Stimulated activated naive CD8-positive, alpha-beta T cell treated with anti-CD3 and anti-CD28 coated beads, Interleukin-15, Interleukin-2, amounts not matched to agents 100 U/mL and 50 U/mL, for 24 hours (primary cell): ENCODE measurements at regions not wholly inside any gene's neighbourhood (a gene's known extent, or its start where the extent isn't known, plus 50 kb on each side); places are given as distances from the start of the nearest gene placed in this dataset.

Experiments used
- ATAC-seq: fragments of 150-1000 bp; cut with Tn5 transposase; one replicate; pipeline ENCODE4 v1.10.0; 2021
- DNase-seq: peaks from one replicate; pipeline ENCODE4 v3.0.0; 2021

GRCh38 chr4:189279188-189279587, 661.5 kb upstream of the FRG1 start:
- DNase-seq, result no peak
- no peak for ATAC-seq

DNA sequence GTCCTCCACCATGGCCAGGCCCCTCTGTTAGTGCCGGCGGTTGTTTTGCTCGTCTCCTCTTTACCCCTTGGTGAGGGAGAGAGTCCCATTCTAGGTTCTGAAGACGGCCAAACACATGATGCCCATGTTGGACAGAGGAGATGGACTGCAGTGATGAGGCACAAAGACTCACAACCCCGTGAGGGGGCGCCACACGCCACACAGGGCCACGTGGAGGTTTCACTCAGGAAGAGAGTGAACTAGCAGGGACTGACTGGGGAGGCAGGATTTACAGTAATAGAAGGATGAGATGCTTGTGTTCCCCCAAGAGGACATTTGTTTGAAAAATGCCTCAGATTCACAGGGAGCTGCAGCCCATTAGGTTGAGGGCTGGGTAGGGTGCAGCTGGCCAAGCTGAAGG, 655.3 kb upstream of the FRG1 start:
- ATAC-seq (no peak), DNase-seq (no peak)

DNA sequence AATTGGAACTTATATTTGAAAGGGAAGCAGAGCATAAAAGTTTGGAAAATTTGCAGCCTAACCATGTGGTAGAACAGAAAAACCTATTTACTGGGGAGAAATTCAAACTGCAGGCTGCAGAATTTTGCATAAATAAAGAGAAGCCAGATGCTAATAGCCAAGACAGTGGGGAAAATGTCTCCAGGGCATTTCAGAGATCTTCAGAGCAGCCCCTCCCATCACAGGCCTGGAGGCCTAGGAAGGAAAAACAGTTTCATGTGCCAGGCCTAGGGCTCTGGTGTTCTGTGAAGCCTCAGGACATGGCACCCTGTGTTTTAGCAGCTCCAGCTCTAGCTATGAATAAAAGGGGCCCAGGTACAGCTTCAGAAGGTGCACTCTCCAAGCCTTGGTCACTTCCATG, 648.7 kb upstream of the FRG1 start:
- DNase-seq, result no peak
- ATAC-seq, result no peak

GRCh38 chr4:189293459-189293858, 647.2 kb upstream of the FRG1 start:
- ATAC-seq (no peak), DNase-seq (no peak)

GRCh38 chr4:189294574-189294973, 646.1 kb upstream of the FRG1 start:
- DNase-seq (no peak), ATAC-seq (no peak)

- ATAC-seq (no peak), DNase-seq (no peak)
Measured at GRCh38 chr4:189299706-189300105, 641.0 kb upstream of the FRG1 start.

- no peak for DNase-seq
Measured at GRCh38 chr4:189301692-189302091, 639.0 kb upstream of the FRG1 start.

DNA sequence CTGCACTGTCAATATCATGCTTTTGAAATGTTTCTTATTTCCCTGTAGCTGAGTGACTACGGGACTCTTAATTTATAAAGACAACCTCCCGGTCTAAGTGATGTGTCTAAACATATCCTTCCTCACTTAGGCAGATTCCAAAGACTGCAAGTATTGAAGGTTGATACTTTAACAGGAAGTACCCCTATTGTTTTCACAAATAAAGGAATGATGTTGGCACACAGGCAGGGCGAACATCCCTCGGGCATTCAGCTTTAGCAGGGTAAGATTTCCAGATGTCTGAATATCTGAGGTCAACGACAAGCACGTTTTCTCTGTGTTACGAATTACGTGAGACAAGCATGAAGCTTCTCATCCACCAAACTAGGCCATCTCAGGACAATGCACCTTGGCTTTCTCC, 638.0 kb upstream of the FRG1 start:
- DNase-seq (no peak), ATAC-seq (no peak)

More at GRCh38 chr4:189301692-189302091, 639.0 kb upstream of the FRG1 start:
- no peak for ATAC-seq

DNA sequence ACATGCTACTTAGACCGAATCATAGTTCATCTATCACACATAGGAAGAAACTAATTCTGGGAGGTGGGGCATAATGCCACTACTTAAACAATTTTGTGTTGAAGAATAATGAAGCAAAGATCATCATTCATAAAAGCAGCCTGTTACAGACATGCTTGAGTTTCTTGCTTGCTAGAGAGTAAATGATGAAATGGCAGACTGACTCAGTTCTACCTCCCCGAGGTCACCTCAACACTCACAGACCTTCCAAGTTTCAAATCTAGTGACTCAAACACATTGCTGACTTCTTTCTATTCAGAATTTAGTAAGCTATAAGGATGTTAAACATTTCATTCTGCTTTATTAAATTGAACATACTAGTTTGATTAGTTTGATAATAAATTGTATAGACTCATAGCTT, 636.5 kb upstream of the FRG1 start:
- ATAC-seq, result no peak
- no peak for DNase-seq

DNA sequence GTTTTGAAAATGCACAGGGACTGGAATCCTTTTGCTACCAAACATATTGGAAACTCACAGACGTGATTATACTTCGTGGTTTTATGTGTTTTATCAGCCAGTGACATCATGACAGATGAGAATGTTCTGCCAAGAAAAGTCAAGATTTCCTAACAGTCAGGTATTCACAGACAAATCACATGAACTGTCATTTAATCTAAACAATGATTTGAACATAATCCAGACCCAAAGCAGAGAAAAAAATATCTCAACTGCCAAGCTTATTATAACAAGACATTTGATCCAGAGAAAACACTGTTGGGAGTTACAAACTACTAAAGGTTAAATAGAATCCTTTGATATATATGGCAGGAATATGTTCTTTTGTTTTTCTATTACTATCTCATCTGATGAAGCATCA, 635.9 kb upstream of the FRG1 start:
- no peak for ATAC-seq
- no peak for DNase-seq

- ATAC-seq, result no peak
- DNase-seq, result no peak
Measured at GRCh38 chr4:189305500-189305899, 635.2 kb upstream of the FRG1 start.

DNA sequence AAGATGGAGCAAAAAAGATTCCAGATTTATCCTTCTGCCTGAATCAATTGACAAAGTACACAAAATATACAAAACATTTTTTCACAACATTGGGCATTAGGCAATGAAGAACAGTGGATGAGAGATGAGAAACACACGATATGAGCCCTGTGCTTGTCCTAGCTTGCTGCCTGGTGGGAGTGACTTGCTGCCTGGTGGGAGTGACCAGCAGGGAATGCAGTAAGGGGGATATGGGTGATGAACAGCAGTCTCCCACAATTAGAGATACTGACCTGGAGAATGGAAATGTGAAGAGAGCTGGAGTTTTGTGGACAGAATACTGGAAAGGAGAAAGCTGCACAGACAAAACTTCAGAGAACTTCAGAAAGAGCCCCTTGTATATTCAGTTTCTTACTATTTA, 629.4 kb upstream of the FRG1 start:
- ATAC-seq, result no peak
- no peak for DNase-seq

DNA sequence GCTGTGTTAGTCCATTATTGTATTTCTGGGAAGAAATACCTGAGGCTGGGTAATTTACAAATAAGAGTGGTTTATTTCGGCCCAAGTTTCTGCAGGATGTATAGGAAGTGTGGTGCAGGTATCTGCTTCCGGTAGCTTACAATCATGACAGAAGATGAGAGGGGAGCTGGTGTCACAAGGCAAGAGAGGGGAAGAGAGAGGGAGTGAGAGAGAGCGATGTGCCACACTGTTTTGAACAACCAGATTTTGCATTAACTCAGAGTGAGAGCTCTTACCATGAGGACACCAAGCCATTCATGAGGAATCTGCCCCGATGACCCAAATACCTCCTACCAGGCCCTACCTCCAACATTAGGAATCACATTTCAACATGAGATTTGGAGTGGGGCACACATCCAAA, 627.6 kb upstream of the FRG1 start:
- ATAC-seq (no peak), DNase-seq (no peak)

GRCh38 chr4:189313861-189314513, 626.7 kb upstream of the FRG1 start:
- no peak for ATAC-seq

GRCh38 chr4:189322426-189322825, 618.2 kb upstream of the FRG1 start:
- ATAC-seq (no peak), DNase-seq (no peak)

More at GRCh38 chr4:189313861-189314513, 626.7 kb upstream of the FRG1 start:
- no peak for DNase-seq

- no peak for DNase-seq
- ATAC-seq, result no peak
Measured at GRCh38 chr4:189341881-189342280, 598.8 kb upstream of the FRG1 start.

- ATAC-seq (peak; percentile 32), DNase-seq (no peak)
Measured at GRCh38 chr4:189355590-189355989, 585.1 kb upstream of the FRG1 start.

GRCh38 chr4:189362364-189362763, 578.3 kb upstream of the FRG1 start:
- DNase-seq, result no peak
- no peak for ATAC-seq

DNA sequence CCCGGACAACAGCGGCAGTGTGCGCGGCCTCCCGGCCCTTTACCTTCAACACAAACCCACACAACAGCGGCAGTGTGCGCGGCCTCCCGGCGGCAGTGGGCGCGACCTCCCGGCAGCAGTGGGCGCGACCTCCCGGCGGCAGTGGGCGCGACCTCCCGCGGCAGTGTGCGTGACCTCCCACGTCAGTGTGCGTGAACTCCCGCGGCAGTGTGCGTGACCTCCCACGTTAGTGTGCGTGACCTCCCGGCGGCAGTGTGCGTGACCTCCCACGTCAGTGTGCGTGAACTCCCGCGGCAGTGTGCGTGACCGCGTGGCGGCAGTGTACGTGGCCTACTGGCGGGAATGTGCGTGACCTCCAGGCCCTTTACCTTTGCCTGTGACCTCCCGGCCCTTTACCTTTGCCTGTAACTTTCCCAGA, 576.6 kb upstream of the FRG1 start:
- DNase-seq, result no peak
- no peak for ATAC-seq

GRCh38 chr4:189365451-189365850, 575.2 kb upstream of the FRG1 start:
- DNase-seq, result no peak
- ATAC-seq, result no peak

- DNase-seq, result no peak
- no peak for ATAC-seq
Measured at GRCh38 chr4:189367832-189368231, 572.8 kb upstream of the FRG1 start.

GRCh38 chr4:189374176-189374575, 566.5 kb upstream of the FRG1 start:
- DNase-seq (no peak), ATAC-seq (no peak)

- no peak for ATAC-seq
- DNase-seq, result no peak
Measured at GRCh38 chr4:189376901-189377300, 563.8 kb upstream of the FRG1 start.

DNA sequence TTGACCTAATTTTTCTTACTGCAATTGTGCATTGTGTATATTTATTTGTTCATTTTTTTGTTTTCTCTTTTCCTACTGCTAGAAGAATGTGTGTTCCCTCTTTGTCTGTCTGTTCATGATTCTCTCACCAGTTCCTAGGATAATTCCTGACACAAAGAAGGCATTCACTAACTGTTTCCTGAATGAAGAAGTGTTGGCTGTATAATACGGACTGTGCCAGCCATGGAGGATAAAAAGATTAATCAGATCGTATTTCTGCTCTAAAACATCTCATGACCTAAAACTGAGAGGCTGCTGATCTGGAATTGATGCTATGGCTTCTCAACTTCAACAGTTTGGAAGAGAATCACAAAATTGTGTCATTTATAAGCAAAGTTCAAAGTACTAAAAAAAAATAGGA, 563.1 kb upstream of the FRG1 start:
- DNase-seq (no peak), ATAC-seq (no peak)

DNA sequence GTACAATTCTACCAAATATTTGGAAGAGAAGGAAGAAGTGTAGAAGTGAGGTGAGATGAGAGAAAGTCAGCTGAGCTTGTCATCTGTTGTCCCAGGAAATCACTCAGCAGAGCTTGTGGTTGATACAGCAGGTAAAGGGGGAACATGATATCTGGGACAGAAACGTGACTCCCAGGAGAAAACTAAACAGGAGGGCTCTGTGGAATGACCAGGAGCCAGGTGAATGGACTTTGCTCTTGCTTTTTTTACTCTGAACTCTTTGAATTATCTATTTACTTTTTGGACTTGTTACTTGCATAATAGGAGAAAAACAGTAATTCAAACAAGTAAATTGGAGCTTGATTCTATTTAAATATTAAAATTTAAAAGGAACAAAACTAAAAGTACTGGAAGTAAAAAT, 555.6 kb upstream of the FRG1 start:
- DNase-seq (no peak), ATAC-seq (no peak)
